A673 (cell line): ENCODE measurements at regions not wholly inside any gene's neighbourhood (a gene's known extent, or its start where the extent isn't known, plus 50 kb on each side); places are given as distances from the start of the nearest gene placed in this dataset.

ENCODE experiments used
- BruUV-seq: library from RNA; stranded (reverse); fragments of 400-500 nt; replicated peaks from 2 replicates; lab custom pipeline; 2021; lab: Mats Ljungman, UMichigan
- CTCF ChIA-PET: fragments of 300-600 bp; sonication (Branson Sonifier 250); formaldehyde crosslinking; loops from one replicate; lab custom pipeline; 2022; ENCODE audit warnings: antibody characterized with exemption; lab: Charles Lee
- POLR2A ChIA-PET: fragments of 300-600 bp; sonication (Branson Sonifier 250); formaldehyde crosslinking; loops from one replicate; lab custom pipeline; 2022; ENCODE audit warnings: antibody characterized with exemption; ENCODE audit not compliant: low non-redundant PET; lab: Charles Lee
- DNase-seq: peaks from one replicate; pipeline ENCODE4 v3.0.0-alpha.2; 2015; ENCODE audit warnings: low spot score
- H3K27ac ChIP-seq: fragments of 200-600 bp; sonication (generic); 2 replicates; pipeline ENCODE4 v1.5.1; 2016; ENCODE audit warnings: mixed run types, low read depth, mild to moderate bottlenecking, mixed read lengths, antibody characterized with exemption, low read length; ENCODE audit not compliant: poor library complexity, severe bottlenecking
- H3K27me3 ChIP-seq: fragments of 200-600 bp; sonication (generic); replicated peaks from 2 replicates; pipeline ENCODE4 v1.6.1; 2017; ENCODE audit warnings: mixed run types, low read depth, mild to moderate bottlenecking, mixed read lengths, antibody characterized with exemption, low read length; ENCODE audit not compliant: insufficient read depth, poor library complexity
- H3K36me3 ChIP-seq: fragments of 200-600 bp; sonication (generic); 2 replicates; pipeline ENCODE4 v1.6.1; 2016; ENCODE audit warnings: mixed run types, mild to moderate bottlenecking, mixed read lengths, antibody characterized with exemption, low read length; ENCODE audit not compliant: insufficient read depth, poor library complexity, severe bottlenecking
- H3K4me1 ChIP-seq: fragments of 200-600 bp; sonication (generic); 2 replicates; pipeline ENCODE4 v1.6.1; 2017; ENCODE audit warnings: mixed run types, mild to moderate bottlenecking, mixed read lengths, antibody characterized with exemption, low read length; ENCODE audit not compliant: insufficient read depth, poor library complexity, severe bottlenecking
- H3K4me3 ChIP-seq: fragments of 200-600 bp; sonication (generic); 2 replicates; pipeline ENCODE4 v1.5.1; 2016; ENCODE audit warnings: low read depth, mixed run types, mild to moderate bottlenecking, mixed read lengths, low read length; ENCODE audit not compliant: poor library complexity, severe bottlenecking
- H3K9me3 ChIP-seq: fragments of 200-600 bp; sonication (generic); 2 replicates; pipeline ENCODE4 v1.6.1; 2016; ENCODE audit warnings: mixed run types, low read depth, mild to moderate bottlenecking, mixed read lengths, antibody characterized with exemption, low read length; ENCODE audit not compliant: poor library complexity, severe bottlenecking
- EZH2 ChIP-seq: fragments of 200-600 bp; sonication (generic); IDR thresholded peaks from 2 replicates; pipeline ENCODE4 v1.6.1; 2017; ENCODE audit warnings: borderline replicate concordance, low read depth, mild to moderate bottlenecking, mixed read lengths, antibody characterized with exemption, low read length; ENCODE audit not compliant: poor library complexity, severe bottlenecking
- intact Hi-C: fragments of 100-400 bp; cut with micrococcal nuclease; formaldehyde crosslinking; loops from one replicate; pipeline ENCODE4 v1.10.0; 2022; ENCODE audit not compliant: unreplicated experiment
- TF ChIP-seq, protein P1 (sequence below): fragments of 300-800, 200-600 bp; sonication (generic); conservative IDR thresholded peaks from 2 replicates; pipeline ENCODE4 v1.5.1; 2017; ENCODE audit warnings: low read depth, mild to moderate bottlenecking, antibody characterized with exemption, low read length, moderate library complexity, mixed read lengths

DNA sequence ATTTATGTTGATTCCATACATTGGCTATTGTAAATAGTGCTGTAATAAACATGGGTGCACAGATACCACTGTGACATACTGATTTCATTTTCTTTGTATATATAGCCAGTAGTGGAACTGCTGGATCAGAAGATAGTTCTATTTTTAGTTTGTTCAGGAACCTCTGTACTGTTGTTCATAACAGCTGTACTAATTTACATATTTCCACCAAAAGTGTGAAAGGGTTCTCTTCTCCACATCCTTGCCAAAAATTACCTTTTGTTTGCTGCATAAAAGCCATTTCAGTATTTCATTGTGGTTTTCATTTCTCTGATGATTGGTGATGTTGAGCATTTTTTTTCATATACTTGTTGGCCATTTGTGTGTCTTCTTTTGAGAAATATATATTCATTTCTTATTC, 1962.1 kb downstream of the PCDH9 start:
- H3K4me1 ChIP-seq, result no peaks in the 10 kb centered on the region
- TF ChIP-seq, protein P1, sequence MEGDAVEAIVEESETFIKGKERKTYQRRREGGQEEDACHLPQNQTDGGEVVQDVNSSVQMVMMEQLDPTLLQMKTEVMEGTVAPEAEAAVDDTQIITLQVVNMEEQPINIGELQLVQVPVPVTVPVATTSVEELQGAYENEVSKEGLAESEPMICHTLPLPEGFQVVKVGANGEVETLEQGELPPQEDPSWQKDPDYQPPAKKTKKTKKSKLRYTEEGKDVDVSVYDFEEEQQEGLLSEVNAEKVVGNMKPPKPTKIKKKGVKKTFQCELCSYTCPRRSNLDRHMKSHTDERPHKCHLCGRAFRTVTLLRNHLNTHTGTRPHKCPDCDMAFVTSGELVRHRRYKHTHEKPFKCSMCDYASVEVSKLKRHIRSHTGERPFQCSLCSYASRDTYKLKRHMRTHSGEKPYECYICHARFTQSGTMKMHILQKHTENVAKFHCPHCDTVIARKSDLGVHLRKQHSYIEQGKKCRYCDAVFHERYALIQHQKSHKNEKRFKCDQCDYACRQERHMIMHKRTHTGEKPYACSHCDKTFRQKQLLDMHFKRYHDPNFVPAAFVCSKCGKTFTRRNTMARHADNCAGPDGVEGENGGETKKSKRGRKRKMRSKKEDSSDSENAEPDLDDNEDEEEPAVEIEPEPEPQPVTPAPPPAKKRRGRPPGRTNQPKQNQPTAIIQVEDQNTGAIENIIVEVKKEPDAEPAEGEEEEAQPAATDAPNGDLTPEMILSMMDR, result no peak
- TF ChIP-seq EZH2, result no peak
- no peaks in the 10 kb centered on the region for H3K27me3 ChIP-seq
- H3K36me3 ChIP-seq, result no peaks in the 10 kb centered on the region
- H3K4me3 ChIP-seq, result no peak overlapping the region
- no peak overlapping the region for H3K27ac ChIP-seq
- CTCF ChIA-PET, result no interaction called here
- no peak for DNase-seq
- intact Hi-C loops, result no loop called here
- H3K9me3 ChIP-seq, result no peaks in the 10 kb centered on the region
- POLR2A ChIA-PET, result interaction anchor here (1.1 kb wide), 1 partner anchor 12 kb away, joined by 4 read pairs; no protein-coding TSS in a partner anchor
- BruUV-seq, result no TSS peak

GRCh38 chr13:65265988-65266387, 1964.1 kb downstream of the PCDH9 start:
- CTCF ChIA-PET, result no interaction called here

GRCh38 chr13:65264066-65264465, 1966.1 kb downstream of the PCDH9 start:
- H3K36me3 ChIP-seq, result no peaks in the 10 kb centered on the region
- no peaks in the 10 kb centered on the region for H3K4me1 ChIP-seq
- no peaks in the 10 kb centered on the region for H3K27me3 ChIP-seq
- H3K9me3 ChIP-seq, result no peaks in the 10 kb centered on the region
- H3K4me3 ChIP-seq, result no peak overlapping the region
- BruUV-seq, result no TSS peak
- no peak for TF ChIP-seq EZH2
- TF ChIP-seq, protein P1, result no peak
- DNase-seq, result no peak
- intact Hi-C loops, result no loop called here
- ChIA-PET POLR2A (no interaction called here), CTCF (no interaction called here)
- no peak overlapping the region for H3K27ac ChIP-seq

More at GRCh38 chr13:65265988-65266387, 1964.1 kb downstream of the PCDH9 start:
- no peaks in the 10 kb centered on the region for H3K27me3 ChIP-seq
- intact Hi-C loops, result no loop called here
- no peaks in the 10 kb centered on the region for H3K4me1 ChIP-seq
- TF ChIP-seq EZH2, result no peak
- TF ChIP-seq, protein P1, result no peak
- no TSS peak for BruUV-seq
- H3K36me3 ChIP-seq, result no peaks in the 10 kb centered on the region
- no peak overlapping the region for H3K4me3 ChIP-seq
- POLR2A ChIA-PET, result no interaction called here
- no peaks in the 10 kb centered on the region for H3K9me3 ChIP-seq
- DNase-seq, result no peak
- H3K27ac ChIP-seq, result no peak overlapping the region
